OCI-LY1 (cell line): ENCODE measurements at regions not wholly inside any gene's neighbourhood (a gene's known extent, or its start where the extent isn't known, plus 50 kb on each side); places are given as distances from the start of the nearest gene placed in this dataset.

Experiments
- H2AFZ ChIP-seq: fragments of 200-600 bp; sonication (generic), shearing (Covaris generic); 2 replicates; pipeline ENCODE4 v1.6.0; 2014; ENCODE audit warnings: antibody characterized with exemption, mild to moderate bottlenecking, low read length
- H3F3A ChIP-seq: fragments of 200-600 bp; sonication (generic), shearing (Covaris generic); 2 replicates; pipeline ENCODE4 v1.6.0; 2014; ENCODE audit warnings: mild to moderate bottlenecking, antibody characterized with exemption, low read length, moderate library complexity; ENCODE audit not compliant: insufficient read depth
- H3K27ac ChIP-seq: fragments of 200-600 bp; sonication (generic); 2 replicates; pipeline ENCODE4 v1.5.1; 2014; ENCODE audit warnings: low read length, mixed run types, mild to moderate bottlenecking, low read depth; ENCODE audit not compliant: poor library complexity, severe bottlenecking
- H3K27me3 ChIP-seq: fragments of 200-600 bp; sonication (generic); 2 replicates; pipeline ENCODE4 v1.6.0; 2014; ENCODE audit warnings: antibody characterized with exemption, mild to moderate bottlenecking, low read length, moderate library complexity; ENCODE audit not compliant: insufficient read depth
- H3K36me3 ChIP-seq: fragments of 200-600 bp; sonication (generic); 2 replicates; pipeline ENCODE4 v1.6.1; 2014; ENCODE audit warnings: mild to moderate bottlenecking, antibody characterized with exemption, low read length, moderate library complexity, mixed read lengths; ENCODE audit not compliant: insufficient read depth
- H3K4me1 ChIP-seq: fragments of 200-600 bp; sonication (generic); 2 replicates; pipeline ENCODE4 v1.5.1; 2014; ENCODE audit warnings: mild to moderate bottlenecking, low read length, moderate library complexity; ENCODE audit not compliant: insufficient read depth, severe bottlenecking
- H3K4me2 ChIP-seq: fragments of 200-600 bp; sonication (generic), shearing (Covaris generic); 2 replicates; pipeline ENCODE4 v1.6.1; 2014; ENCODE audit warnings: low read length
- H3K4me3 ChIP-seq: fragments of 200-600 bp; sonication (generic); 2 replicates; pipeline ENCODE4 v1.5.1; 2014; ENCODE audit warnings: low read length, low read depth, mild to moderate bottlenecking, mixed read lengths; ENCODE audit not compliant: poor library complexity, severe bottlenecking
- H3K79me2 ChIP-seq: fragments of 200-600 bp; shearing (Covaris generic); 2 replicates; pipeline ENCODE4 v1.6.1; 2016; ENCODE audit warnings: mixed run types, low read length, mixed read lengths; ENCODE audit not compliant: insufficient read depth
- H3K9ac ChIP-seq: fragments of 200-600 bp; sonication (generic), shearing (Covaris generic); 2 replicates; pipeline ENCODE4 v1.6.1; 2014; ENCODE audit warnings: mild to moderate bottlenecking, low read length, mixed read lengths
- H3K9me2 ChIP-seq: fragments of 200-600 bp; sonication (generic), shearing (Covaris generic); 2 replicates; pipeline ENCODE4 v1.6.1; 2014; ENCODE audit warnings: low read depth, mild to moderate bottlenecking, low read length, mixed read lengths
- H3K9me3 ChIP-seq: fragments of 200-600 bp; shearing (Covaris generic); 2 replicates; pipeline ENCODE4 v1.6.1; 2014; ENCODE audit warnings: low read length, mixed read lengths
- H4K20me1 ChIP-seq: fragments of 200-600 bp; sonication (generic), shearing (Covaris generic); 2 replicates; pipeline ENCODE4 v1.6.0; 2016; ENCODE audit warnings: mild to moderate bottlenecking, low read length; ENCODE audit not compliant: insufficient read depth
- CTCF ChIP-seq: fragments of 200-600 bp; sonication (generic), shearing (Covaris generic); IDR thresholded peaks from 2 replicates; pipeline ENCODE4 v1.5.1; 2017; ENCODE audit warnings: mild to moderate bottlenecking, antibody characterized with exemption, low read length, moderate library complexity, mixed read lengths
- EZH2 ChIP-seq: fragments of 200-600 bp; sonication (generic), shearing (Covaris generic); IDR thresholded peaks from 2 replicates; pipeline ENCODE4 v1.8.0; 2017; ENCODE audit warnings: borderline replicate concordance, mixed run types, mild to moderate bottlenecking, antibody characterized with exemption, low read length, moderate library complexity, mixed read lengths

DNA sequence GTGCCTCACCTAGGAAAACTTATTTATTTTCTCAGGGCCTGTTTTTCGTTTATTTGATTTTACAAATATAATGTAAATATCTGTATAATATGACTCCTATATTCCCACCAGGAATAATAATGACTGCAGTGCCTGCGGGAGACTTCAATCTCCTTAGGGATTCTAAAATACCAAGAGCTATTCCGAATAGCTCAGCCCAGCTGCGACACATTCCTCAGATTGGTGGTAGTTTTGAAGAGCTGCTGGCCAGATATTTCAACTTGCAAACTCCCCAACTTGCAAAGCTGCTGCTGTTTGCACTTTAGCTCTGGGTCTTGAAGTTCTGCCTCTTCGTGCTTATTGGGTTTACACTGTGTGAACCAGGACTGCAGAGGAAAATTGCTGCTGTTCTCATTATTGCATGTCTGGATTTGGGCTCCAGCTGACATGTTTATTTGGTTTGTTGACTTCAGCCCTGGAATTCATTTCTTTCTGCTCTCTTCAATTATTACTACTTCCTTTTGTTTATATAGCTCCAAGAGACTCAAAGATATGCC is 480.2 kb upstream of the CHST9 start:
- Histone ChIP-seq H3K4me1 (no peaks in the 10 kb centered on the region), H3K4me2 (no peak overlapping the region), H3K9me2 (no peaks in the 10 kb centered on the region), H3K36me3 (no peaks in the 10 kb centered on the region), H3K27me3 (no peaks in the 10 kb centered on the region), H3K27ac (no peak overlapping the region), H3K9ac (no peak overlapping the region), H3K9me3 (no peaks in the 10 kb centered on the region), H3K79me2 (no peaks in the 10 kb centered on the region), H3K4me3 (no peak overlapping the region), H2AFZ (no peak overlapping the region), H4K20me1 (no peaks in the 10 kb centered on the region), H3F3A (no peaks in the 10 kb centered on the region)
- TF ChIP-seq CTCF (no peak), EZH2 (no peak)

- H3K36me3 ChIP-seq, result no peaks in the 10 kb centered on the region
- no peak overlapping the region for H3K4me2 ChIP-seq
- no peaks in the 10 kb centered on the region for H3F3A ChIP-seq
- no peaks in the 10 kb centered on the region for H3K9me3 ChIP-seq
- H4K20me1 ChIP-seq, result no peaks in the 10 kb centered on the region
- no peak overlapping the region for H2AFZ ChIP-seq
- H3K4me3 ChIP-seq, result no peak overlapping the region
- no peaks in the 10 kb centered on the region for H3K4me1 ChIP-seq
- H3K79me2 ChIP-seq, result no peaks in the 10 kb centered on the region
- H3K27me3 ChIP-seq, result no peaks in the 10 kb centered on the region
- no peaks in the 10 kb centered on the region for H3K9me2 ChIP-seq
- no peak overlapping the region for H3K27ac ChIP-seq
- H3K9ac ChIP-seq, result no peak overlapping the region
- TF ChIP-seq EZH2, result no peak
- TF ChIP-seq CTCF, result no peak
These were observed 477.8 kb upstream of the CHST9 start for GRCh38 chr18:27662949-27663348.

- Histone ChIP-seq H3K27me3 (no peaks in the 10 kb centered on the region), H3K4me2 (no peak overlapping the region), H3K9me3 (no peaks in the 10 kb centered on the region), H3K4me1 (no peaks in the 10 kb centered on the region), H3K36me3 (no peaks in the 10 kb centered on the region), H3K27ac (no peak overlapping the region), H3K79me2 (no peaks in the 10 kb centered on the region), H4K20me1 (no peaks in the 10 kb centered on the region), H3F3A (no peaks in the 10 kb centered on the region), H3K9me2 (no peaks in the 10 kb centered on the region), H3K9ac (no peak overlapping the region), H2AFZ (no peak overlapping the region), H3K4me3 (no peak overlapping the region)
- no peak for TF ChIP-seq EZH2
- TF ChIP-seq CTCF, result no peak
These were observed 477.4 kb upstream of the CHST9 start for GRCh38 chr18:27662537-27662936.
